ENCODE measurements at regions not wholly inside any gene's neighbourhood (a gene's known extent, or its start where the extent isn't known, plus 50 kb on each side); places are given as distances from the start of the nearest gene placed in this dataset.

GRCh38 chr15:29422606-29423005, 153.0 kb upstream of the NSMCE3 start:
- no peak for DNase-seq (ENCODE audit: low spot score)

- no peak for DNase-seq (ENCODE audit: low spot score)
Measured at GRCh38 chr15:29420188-29420587, 150.6 kb upstream of the NSMCE3 start.

GRCh38 chr15:29418931-29419330, 149.3 kb upstream of the NSMCE3 start:
- DNase-seq (ENCODE audit: low spot score) = no peak

GRCh38 chr15:29418178-29418577, 148.6 kb upstream of the NSMCE3 start:
- DNase-seq (ENCODE audit: low spot score) = no peak

- no peak for DNase-seq (ENCODE audit: low spot score)
Measured at GRCh38 chr15:29411299-29411698, 141.7 kb upstream of the NSMCE3 start.

- DNase-seq (ENCODE audit: low spot score) = no peak
Measured at GRCh38 chr15:29410338-29410737, 140.7 kb upstream of the NSMCE3 start.

- DNase-seq (ENCODE audit: low spot score) = no peak
Measured at GRCh38 chr15:29409890-29410289, 140.3 kb upstream of the NSMCE3 start.

- no peak for DNase-seq (ENCODE audit: low spot score)
Measured at GRCh38 chr15:29405564-29405963, 135.9 kb upstream of the NSMCE3 start.

- DNase-seq (ENCODE audit: low spot score) = no peak
Measured at GRCh38 chr15:29403772-29404171, 134.2 kb upstream of the NSMCE3 start.

GRCh38 chr15:29401644-29402043, 132.0 kb upstream of the NSMCE3 start:
- DNase-seq (ENCODE audit: low spot score) = no peak

GRCh38 chr15:29400701-29401100, 131.1 kb upstream of the NSMCE3 start:
- DNase-seq (ENCODE audit: low spot score) = no peak

GRCh38 chr15:29398907-29399306, 129.3 kb upstream of the NSMCE3 start:
- no peak for DNase-seq (ENCODE audit: low spot score)

- DNase-seq (ENCODE audit: low spot score) = no peak
Measured at GRCh38 chr15:29396176-29396811, 126.7 kb upstream of the NSMCE3 start.

GRCh38 chr15:29393443-29393842, 123.8 kb upstream of the NSMCE3 start:
- DNase-seq (ENCODE audit: low spot score) = no peak

GRCh38 chr15:29392358-29392757, 122.7 kb upstream of the NSMCE3 start:
- DNase-seq (ENCODE audit: low spot score) = no peak

GRCh38 chr15:29390051-29390450, 120.4 kb upstream of the NSMCE3 start:
- no peak for DNase-seq (ENCODE audit: low spot score)

- DNase-seq (ENCODE audit: low spot score) = no peak
Measured at GRCh38 chr15:29386523-29386922, 116.9 kb upstream of the NSMCE3 start.

GRCh38 chr15:29383367-29383766, 113.7 kb upstream of the NSMCE3 start:
- DNase-seq (ENCODE audit: low spot score) = no peak

- no peak for DNase-seq (ENCODE audit: low spot score)
Measured at GRCh38 chr15:29382862-29383261, 113.2 kb upstream of the NSMCE3 start.

GRCh38 chr15:29380466-29380865, 110.8 kb upstream of the NSMCE3 start:
- no peak for DNase-seq (ENCODE audit: low spot score)

GRCh38 chr15:29379647-29380046, 110.0 kb upstream of the NSMCE3 start:
- DNase-seq (ENCODE audit: low spot score) = no peak

GRCh38 chr15:29377161-29377560, 107.5 kb upstream of the NSMCE3 start:
- no peak for DNase-seq (ENCODE audit: low spot score)

GRCh38 chr15:29376590-29376989, 107.0 kb upstream of the NSMCE3 start:
- no peak for DNase-seq (ENCODE audit: low spot score)

- DNase-seq (ENCODE audit: low spot score) = no peak
Measured at GRCh38 chr15:29369261-29369660, 99.6 kb upstream of the NSMCE3 start.
